ENCODE measurements at regions not wholly inside any gene's neighbourhood (a gene's known extent, or its start where the extent isn't known, plus 50 kb on each side); places are given as distances from the start of the nearest gene placed in this dataset.

GRCh38 chr18:10270151-10270571 lies 184.3 kb upstream of the APCDD1 start (continued):
- TF ChIP-seq ETS1 (IDR thresholded peaks at IDR 0.05): no peak
- no peak for TF ChIP-seq CREB1 (CRISPR knock-in tag; IDR thresholded peaks at IDR 0.05; ENCODE audit: low read depth)
- no peak for TF ChIP-seq JUNB (IDR thresholded peaks at IDR 0.05; ENCODE audit: unreplicated experiment)
- TF ChIP-seq REST (IDR thresholded peaks at IDR 0.05; ENCODE audit: unreplicated experiment): no peak
- no peak for TF ChIP-seq ZNF331 (CRISPR knock-in tag; IDR thresholded peaks at IDR 0.05; ENCODE audit: low read depth)
- TF ChIP-seq CTCF (conservative IDR thresholded peaks at IDR 0.05; ENCODE audit: low read depth in 2 of 2): no peak
- no peak for TF ChIP-seq ZNF114 (CRISPR knock-in tag; IDR thresholded peaks at IDR 0.05)
- no peak for TF ChIP-seq EZH2phosphoT487 (IDR thresholded peaks at IDR 0.05; ENCODE audit: unreplicated experiment)
- no peak for TF ChIP-seq EZH2 (IDR thresholded peaks at IDR 0.05; ENCODE audit: low read depth, unreplicated experiment)

GRCh38 chr18:10271481-10271880 lies 183.0 kb upstream of the APCDD1 start:
- Histone ChIP-seq H3F3A (replicated peaks; ENCODE audit: low read depth) (no peaks in the 10 kb centered on the region), H3K36me3 (ENCODE audit: insufficient read depth) (no peaks in the 10 kb centered on the region), H3K4me3 (no peak overlapping the region), H4K20me1 (replicated peaks; ENCODE audit: insufficient read depth) (no peaks in the 10 kb centered on the region), H3K4me2 (no peak overlapping the region), H3K27me3 (ENCODE audit: insufficient read depth) (no peaks in the 10 kb centered on the region), H3K27ac (ENCODE audit: low read depth) (no peak overlapping the region), H3K79me2 (replicated peaks; ENCODE audit: insufficient read depth) (no peaks in the 10 kb centered on the region), H3K4me1 (ENCODE audit: insufficient read depth) (no peaks in the 10 kb centered on the region), H3K9me2 (ENCODE audit: insufficient read depth) (0 out of 2 replicates have a peak, but pooled peaks cover 4% of the 10 kb centered on the region), H2AFZ (no peak overlapping the region)
- no peak for TF ChIP-seq EZH2 (IDR thresholded peaks at IDR 0.05; ENCODE audit: low read depth, unreplicated experiment)
- no peak for TF ChIP-seq CREB1 (CRISPR knock-in tag; IDR thresholded peaks at IDR 0.05; ENCODE audit: low read depth)
- TF ChIP-seq ZNF331 (CRISPR knock-in tag; IDR thresholded peaks at IDR 0.05; ENCODE audit: low read depth): no peak
- Mint-ChIP-seq H3K36me3 (ENCODE audit: low read depth) (no peaks in the 10 kb centered on the region), H3K27me3 (ENCODE audit: insufficient read depth, low read depth, poor library complexity) (peaks cover 2% of the 10 kb centered on the region), H3K27ac (no peak overlapping the region; the same call in 1 of the 2 replicates), H3K4me3 (no peak overlapping the region), H3K9me3 (no peaks in the 10 kb centered on the region), H3K4me1 (peaks cover 6% of the 10 kb centered on the region; the same call in 2 of the 3 replicates)
- ATAC-seq: no peak
- no peak for DNase-seq (ENCODE audit: low spot score)
